CD14-positive monocyte (primary cell): ENCODE measurements at regions not wholly inside any gene's neighbourhood (a gene's known extent, or its start where the extent isn't known, plus 50 kb on each side); places are given as distances from the start of the nearest gene placed in this dataset.

ENCODE experiments used
- DNase-seq, 3 donors: peaks; one replicate each; pipeline ENCODE4 v3.0.0-alpha.2; 2011 to 2022
- H2AFZ ChIP-seq: 2 replicates; pipeline ENCODE4 v1.6.0; 2012; ENCODE audit warnings: mild to moderate bottlenecking, low read depth, low read length, inconsistent platforms; ENCODE audit not compliant: insufficient read depth, poor library complexity, severe bottlenecking
- H3K27ac ChIP-seq, 2 donors: 1 replicate in 1 of 2; 2 replicates in 1 of 2; pipeline ENCODE4 v1.5.1; 2012 to 2013; ENCODE audit warnings: low read length in 2 of 2, control low read depth in 1 of 2, inconsistent platforms in 1 of 2, low read depth in 1 of 2, mild to moderate bottlenecking in 1 of 2
- H3K27me3 ChIP-seq, 2 donors: one replicate each; pipeline versions ENCODE4 v1.6.0 to v1.6.1; 2011 to 2013; ENCODE audit warnings: low read length in 2 of 2; ENCODE audit not compliant: control insufficient read depth in 2 of 2, insufficient read depth in 2 of 2
- H3K36me3 ChIP-seq, 2 donors: replicated peaks in 1 of 2; 1 replicate in 1 of 2; 2 replicates in 1 of 2; pipeline versions ENCODE4 v1.5.1 to v1.6.1; 2012 to 2013; ENCODE audit warnings: low read length in 2 of 2, control low read depth in 1 of 2, inconsistent platforms in 1 of 2, mild to moderate bottlenecking in 1 of 2; ENCODE audit not compliant: insufficient read depth in 2 of 2, control insufficient read depth in 1 of 2
- H3K4me1 ChIP-seq, 2 donors: 1 replicate in 1 of 2; 2 replicates in 1 of 2; pipeline versions ENCODE4 v1.5.1 to v1.6.1; 2012 to 2013; ENCODE audit warnings: low read length in 2 of 2, control low read depth in 1 of 2, inconsistent platforms in 1 of 2, mild to moderate bottlenecking in 1 of 2, moderate library complexity in 1 of 2; ENCODE audit not compliant: insufficient read depth in 2 of 2, control insufficient read depth in 1 of 2
- H3K4me2 ChIP-seq: replicated peaks from 2 replicates; pipeline ENCODE3; 2012; ENCODE audit warnings: low read length, moderate library complexity, mild to moderate bottlenecking; ENCODE audit not compliant: poor library complexity, severe bottlenecking; ENCODE audit errors: extremely low read depth
- H3K4me3 ChIP-seq, 3 experiments: fragments of 200-600 bp in 1 of 3; sonication (generic) in 1 of 3; replicated peaks in 1 of 3; 1 replicate in 2 of 3; 2 replicates in 1 of 3; pipeline ENCODE4 v1.5.1; 2011 to 2013; ENCODE audit warnings: low read length in 3 of 3, mild to moderate bottlenecking in 3 of 3, control low read depth in 2 of 3, low read depth in 2 of 3, inconsistent platforms in 1 of 3, moderate library complexity in 1 of 3
- H3K79me2 ChIP-seq: 2 replicates; pipeline ENCODE4 v1.6.0; 2012; ENCODE audit warnings: mild to moderate bottlenecking, control low read depth, inconsistent platforms, low read length, moderate library complexity; ENCODE audit not compliant: insufficient read depth
- H3K9ac ChIP-seq: 2 replicates; pipeline ENCODE4 v1.6.0; 2017; ENCODE audit warnings: low read length, mild to moderate bottlenecking; ENCODE audit not compliant: insufficient read depth, poor library complexity, severe bottlenecking
- H3K9me3 ChIP-seq, 2 donors: replicated peaks in 1 of 2; 1 replicate in 1 of 2; 2 replicates in 1 of 2; pipeline versions ENCODE4 v1.5.1 to v1.6.1; 2012 to 2013; ENCODE audit warnings: low read length in 2 of 2, control low read depth in 1 of 2; ENCODE audit not compliant: control insufficient read depth in 1 of 2, insufficient read depth in 1 of 2
- H4K20me1 ChIP-seq: 2 replicates; pipeline ENCODE4 v1.6.0; 2012; ENCODE audit warnings: mild to moderate bottlenecking, low read length, control low read depth, moderate library complexity; ENCODE audit not compliant: insufficient read depth
- H3K27ac Mint-ChIP-seq, 7 donors: one replicate each; pipeline ENCODE4 v1.8.0; 2020; ENCODE audit warnings: mild to moderate bottlenecking in 7 of 7, mixed read lengths in 7 of 7, moderate library complexity in 6 of 7, inconsistent platforms in 2 of 7
- H3K27me3 Mint-ChIP-seq, 3 donors: one replicate each; pipeline ENCODE4 v1.8.0; 2021 to 2022; ENCODE audit warnings: low read depth in 3 of 3, mild to moderate bottlenecking in 3 of 3, mixed read lengths in 3 of 3, moderate library complexity in 3 of 3, inconsistent platforms in 1 of 3
- H3K36me3 Mint-ChIP-seq, 2 donors: one replicate each; pipeline ENCODE4 v1.8.0; 2020; ENCODE audit warnings: mixed read lengths in 2 of 2, inconsistent platforms in 1 of 2, mild to moderate bottlenecking in 1 of 2
- H3K4me1 Mint-ChIP-seq: one replicate; pipeline ENCODE4 v1.8.0; 2020; ENCODE audit warnings: mild to moderate bottlenecking, mixed read lengths
- H3K4me3 Mint-ChIP-seq, 2 donors: one replicate each; pipeline ENCODE4 v1.8.0; 2020; ENCODE audit warnings: mild to moderate bottlenecking in 2 of 2, mixed read lengths in 2 of 2, moderate library complexity in 1 of 2
- H3K9me3 Mint-ChIP-seq, 7 donors: one replicate each; pipeline ENCODE4 v1.8.0; 2020 to 2022; ENCODE audit warnings: mixed read lengths in 7 of 7, mild to moderate bottlenecking in 6 of 7, moderate library complexity in 6 of 7, inconsistent platforms in 2 of 7
- CTCF ChIP-seq: fragments of 200-600 bp; IDR thresholded peaks from one replicate; pipeline ENCODE4 v1.8.0; 2022; ENCODE audit warnings: antibody characterized with exemption, mild to moderate bottlenecking
- WGBS: methylation state at CpG from one replicate; pipeline ENCODE4 v1.1.5; 2013; ENCODE audit warnings: missing lambda C conversion rate; ENCODE audit not compliant: insufficient coverage; 5-methylcytosine and 5-hydroxymethylcytosine counted together
- intact Hi-C, 2 donors: fragments of 100-400 bp; cut with micrococcal nuclease; formaldehyde crosslinking; loops; one replicate each; pipeline versions ENCODE4 v1.15.0 to v1.15.1; 2023

GRCh38 chr7:93773446-93773845, 117.1 kb downstream of the TFPI2 start:
- H3K4me1 Mint-ChIP-seq = no peaks in the 10 kb centered on the region
- peaks cover 0 to 2% (median 0%) of the 10 kb centered on the region in 7 donors for H3K9me3 Mint-ChIP-seq
- H3K27me3 Mint-ChIP-seq = peaks cover 0 to 2% (median 2%) of the 10 kb centered on the region in 3 donors
- intact Hi-C loops = no loop called here
- Histone ChIP-seq H3K36me3 (no peaks in the 10 kb centered on the region), H3K79me2 (no peaks in the 10 kb centered on the region), H3K4me2 (no peak overlapping the region), H3K9ac (no peak overlapping the region), H3K27me3 (no peaks in the 10 kb centered on the region), H3K27ac (no peak overlapping the region), H3K4me3 (no peak overlapping the region), H4K20me1 (no peaks in the 10 kb centered on the region), H3K9me3 (no peaks in the 10 kb centered on the region), H2AFZ (no peak overlapping the region), H3K4me1 (no peaks in the 10 kb centered on the region)
- no peaks in the 10 kb centered on the region for H3K36me3 Mint-ChIP-seq
- H3K27ac Mint-ChIP-seq = no peak overlapping the region
- DNase-seq = no peak
- no peak for TF ChIP-seq CTCF
- H3K4me3 Mint-ChIP-seq = no peak overlapping the region
- WGBS = no CpG with 5 or more reads among the region's 1 CpG

- Mint-ChIP-seq H3K36me3 (no peaks in the 10 kb centered on the region), H3K4me1 (no peaks in the 10 kb centered on the region), H3K9me3 (peaks cover 0 to 3% (median 0%) of the 10 kb centered on the region in 7 donors), H3K27me3 (no peaks in the 10 kb centered on the region), H3K4me3 (no peak overlapping the region), H3K27ac (no peak overlapping the region)
- Histone ChIP-seq H3K27me3 (no peaks in the 10 kb centered on the region), H3K79me2 (no peaks in the 10 kb centered on the region), H4K20me1 (no peaks in the 10 kb centered on the region), H3K9me3 (no peaks in the 10 kb centered on the region), H3K4me3 (no peak overlapping the region), H3K27ac (no peak overlapping the region), H3K4me1 (no peaks in the 10 kb centered on the region), H3K4me2 (no peak overlapping the region), H2AFZ (no peak overlapping the region), H3K9ac (no peak overlapping the region), H3K36me3 (no peaks in the 10 kb centered on the region)
- 100% methylated on average over 2 of the region's 2 CpGs for WGBS
- TF ChIP-seq CTCF = no peak
- DNase-seq = no peak
- intact Hi-C loops = no loop called here
These were observed 125.1 kb downstream of the TFPI2 start for GRCh38 chr7:93765475-93765874.
